MM.1S (cell line): ENCODE measurements at regions not wholly inside any gene's neighbourhood (a gene's known extent, or its start where the extent isn't known, plus 50 kb on each side); places are given as distances from the start of the nearest gene placed in this dataset.

Source experiments
- DNase-seq: peaks from one replicate; pipeline ENCODE4 v3.0.0-alpha.2; 2015
- H2AFZ ChIP-seq: fragments of 300-600 bp; sonication (generic); 2 replicates; pipeline ENCODE4 v1.6.0; 2016; ENCODE audit warnings: antibody characterized with exemption, low read length
- H3F3A ChIP-seq: fragments of 300-600 bp; sonication (generic); 2 replicates; pipeline ENCODE4 v1.6.1; 2016; ENCODE audit warnings: mild to moderate bottlenecking, antibody characterized with exemption, low read length, moderate library complexity, mixed read lengths; ENCODE audit not compliant: insufficient read depth
- H3K27ac ChIP-seq: fragments of 300-600 bp; sonication (generic); 2 replicates; pipeline ENCODE4 v1.5.1; 2016; ENCODE audit warnings: mild to moderate bottlenecking, low read length
- H3K27me3 ChIP-seq: fragments of 300-600 bp; sonication (generic); replicated peaks from 2 replicates; pipeline ENCODE4 v1.6.0; 2016; ENCODE audit warnings: low read length; ENCODE audit not compliant: insufficient read depth
- H3K36me3 ChIP-seq: fragments of 300-600 bp; sonication (generic); replicated peaks from 2 replicates; pipeline ENCODE4 v1.6.1; 2016; ENCODE audit warnings: mild to moderate bottlenecking, low read length, mixed read lengths; ENCODE audit not compliant: insufficient read depth
- H3K4me1 ChIP-seq: fragments of 300-600 bp; sonication (generic); 2 replicates; pipeline ENCODE4 v1.6.1; 2016; ENCODE audit warnings: low read length, mixed read lengths
- H3K4me2 ChIP-seq: fragments of 300-600 bp; sonication (generic); 2 replicates; pipeline ENCODE4 v1.6.0; 2016; ENCODE audit warnings: low read depth, low read length
- H3K4me3 ChIP-seq: fragments of 300-600 bp; sonication (generic); 2 replicates; pipeline ENCODE4 v1.5.1; 2016; ENCODE audit warnings: low read length, mixed read lengths
- H3K79me2 ChIP-seq: fragments of 300-600 bp; sonication (generic); 2 replicates; pipeline ENCODE4 v1.6.1; 2016; ENCODE audit warnings: mixed run types, low read length, mixed read lengths
- H3K9ac ChIP-seq: fragments of 300-600 bp; sonication (generic); 2 replicates; pipeline ENCODE4 v1.6.1; 2016; ENCODE audit warnings: low read length, mixed read lengths
- H3K9me2 ChIP-seq: fragments of 300-600 bp; sonication (generic); replicated peaks from 2 replicates; pipeline ENCODE4 v1.6.1; 2016; ENCODE audit warnings: mild to moderate bottlenecking, low read length, mixed read lengths; ENCODE audit not compliant: insufficient read depth
- H3K9me3 ChIP-seq: fragments of 300-600 bp; sonication (generic); replicated peaks from 2 replicates; pipeline ENCODE4 v1.6.1; 2016; ENCODE audit warnings: mild to moderate bottlenecking, low read length, mixed read lengths; ENCODE audit not compliant: insufficient read depth
- H4K20me1 ChIP-seq: fragments of 300-600 bp; sonication (generic); 2 replicates; pipeline ENCODE4 v1.6.1; 2016; ENCODE audit warnings: mild to moderate bottlenecking, low read length, moderate library complexity, mixed read lengths; ENCODE audit not compliant: insufficient read depth
- CTCF ChIP-seq: fragments of 300-600 bp; sonication (generic); IDR thresholded peaks from 2 replicates; pipeline ENCODE4 v1.5.1; 2016; ENCODE audit warnings: antibody characterized with exemption, low read length, mixed read lengths
- EZH2 ChIP-seq: fragments of 300-600 bp; sonication (generic); optimal IDR thresholded peaks from 2 replicates; pipeline ENCODE3; 2017; ENCODE audit warnings: low read depth, mild to moderate bottlenecking, antibody characterized with exemption, low read length, mixed read lengths
- EZH2phosphoT487 ChIP-seq: fragments of 300-600 bp; sonication (generic); IDR thresholded peaks from 2 replicates; pipeline ENCODE4 v1.6.1; 2018; ENCODE audit warnings: antibody characterized with exemption, low read length

GRCh38 chr11:70816156-70816678 is 417.9 kb downstream of the CTTN start:
- Histone ChIP-seq H3F3A (no peaks in the 10 kb centered on the region), H3K9me2 (no peaks in the 10 kb centered on the region), H2AFZ (no peak overlapping the region), H3K4me3 (no peak overlapping the region), H3K4me1 (no peaks in the 10 kb centered on the region), H3K79me2 (no peaks in the 10 kb centered on the region), H3K9me3 (no peaks in the 10 kb centered on the region), H4K20me1 (no peaks in the 10 kb centered on the region), H3K9ac (no peak overlapping the region), H3K27ac (no peak overlapping the region), H3K4me2 (no peak overlapping the region), H3K27me3 (peaks cover 89% of the 10 kb centered on the region), H3K36me3 (no peaks in the 10 kb centered on the region)
- TF ChIP-seq CTCF: no peak
- DNase-seq: no peak

GRCh38 chr11:70818351-70818750 is 420.0 kb downstream of the CTTN start:
- Histone ChIP-seq H3K4me3 (no peak overlapping the region), H3K9ac (no peak overlapping the region), H3K27me3 (peaks cover 85% of the 10 kb centered on the region), H2AFZ (no peak overlapping the region), H3K4me1 (no peaks in the 10 kb centered on the region), H3K79me2 (no peaks in the 10 kb centered on the region), H3K9me2 (no peaks in the 10 kb centered on the region), H3K27ac (no peak overlapping the region), H3K36me3 (no peaks in the 10 kb centered on the region), H3F3A (no peaks in the 10 kb centered on the region), H3K4me2 (no peak overlapping the region), H3K9me3 (no peaks in the 10 kb centered on the region), H4K20me1 (no peaks in the 10 kb centered on the region)
- DNase-seq: no peak
- TF ChIP-seq CTCF (no peak), EZH2 (no peak), EZH2phosphoT487 (no peak)

- Histone ChIP-seq H3K27ac (no peak overlapping the region), H3K27me3 (peaks cover 85% of the 10 kb centered on the region), H3F3A (no peaks in the 10 kb centered on the region), H3K79me2 (no peaks in the 10 kb centered on the region), H3K36me3 (no peaks in the 10 kb centered on the region), H4K20me1 (no peaks in the 10 kb centered on the region), H2AFZ (no peak overlapping the region), H3K4me1 (no peaks in the 10 kb centered on the region), H3K9ac (no peak overlapping the region), H3K9me3 (no peaks in the 10 kb centered on the region), H3K9me2 (no peaks in the 10 kb centered on the region), H3K4me3 (no peak overlapping the region), H3K4me2 (no peak overlapping the region)
- DNase-seq: no peak
- TF ChIP-seq CTCF (no peak), EZH2phosphoT487 (no peak), EZH2 (no peak)
These were observed 420.7 kb downstream of the CTTN start for GRCh38 chr11:70819022-70819421.
